ENCODE measurements at regions not wholly inside any gene's neighbourhood (a gene's known extent, or its start where the extent isn't known, plus 50 kb on each side); places are given as distances from the start of the nearest gene placed in this dataset.
"Not testable (repeated sequence)": the region's sequence is repeated elsewhere in the genome, so short reads cannot be mapped to it uniquely, and the experiment has no call there.

DNA sequence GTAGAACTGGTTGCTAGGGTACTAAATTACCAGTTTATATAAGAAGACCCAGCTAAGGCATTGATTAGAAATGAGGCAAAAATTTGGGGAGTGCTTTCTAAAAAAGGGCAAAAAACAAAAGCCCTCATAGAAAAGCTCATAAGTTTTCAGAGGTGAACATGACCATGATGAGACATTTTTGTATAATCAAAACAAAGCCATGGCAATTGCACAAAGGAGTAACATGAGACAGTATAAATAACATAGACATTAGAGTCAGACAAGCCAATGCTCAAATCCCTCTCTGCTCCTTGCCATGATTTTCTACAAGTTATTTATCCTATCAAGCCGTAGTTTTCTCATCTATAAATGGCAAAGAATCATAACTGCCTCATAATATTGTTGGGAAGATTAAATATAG, 112.2 kb upstream of the ADTRP start:
- DNase-seq (ENCODE audit: low read depth): peak; percentile 49

DNA sequence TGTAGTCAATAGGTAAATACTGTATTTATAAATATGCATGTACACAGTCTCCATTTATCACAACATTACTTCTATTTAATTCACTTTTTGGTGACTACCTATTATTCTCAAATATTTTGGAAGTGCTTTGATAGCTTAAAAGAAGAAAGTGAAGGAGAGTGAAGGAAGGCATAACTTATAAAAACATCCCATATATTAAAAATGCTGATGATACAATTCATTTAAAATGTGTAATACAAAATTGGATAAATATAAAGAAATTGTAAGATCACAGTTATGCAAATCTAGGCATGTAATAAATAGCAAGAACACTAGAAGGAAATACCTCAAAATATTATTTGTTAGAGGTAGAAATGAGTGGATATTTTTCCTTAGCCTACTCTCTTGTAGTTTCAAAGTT, 111.6 kb upstream of the ADTRP start:
- DNase-seq (ENCODE audit: low read depth): no peak

DNA sequence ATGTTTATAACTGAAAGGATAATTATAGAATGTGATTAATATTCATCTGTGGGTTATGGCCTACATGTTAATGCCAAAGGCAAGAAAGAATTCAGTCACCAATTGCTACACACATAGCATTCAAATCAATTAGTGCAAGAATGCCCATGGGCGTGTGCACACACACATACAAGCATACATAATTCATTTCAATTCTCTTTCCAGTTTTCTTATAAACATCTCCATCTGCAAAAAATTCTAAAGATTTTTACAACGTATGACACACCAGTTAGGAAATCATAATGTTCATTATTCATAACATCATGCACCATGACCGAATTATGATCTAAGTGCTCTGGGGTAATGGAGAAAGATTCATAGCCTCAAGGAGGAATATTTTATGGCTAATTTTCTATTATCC, 111.0 kb upstream of the ADTRP start:
- DNase-seq (ENCODE audit: low read depth): no peak

DNA sequence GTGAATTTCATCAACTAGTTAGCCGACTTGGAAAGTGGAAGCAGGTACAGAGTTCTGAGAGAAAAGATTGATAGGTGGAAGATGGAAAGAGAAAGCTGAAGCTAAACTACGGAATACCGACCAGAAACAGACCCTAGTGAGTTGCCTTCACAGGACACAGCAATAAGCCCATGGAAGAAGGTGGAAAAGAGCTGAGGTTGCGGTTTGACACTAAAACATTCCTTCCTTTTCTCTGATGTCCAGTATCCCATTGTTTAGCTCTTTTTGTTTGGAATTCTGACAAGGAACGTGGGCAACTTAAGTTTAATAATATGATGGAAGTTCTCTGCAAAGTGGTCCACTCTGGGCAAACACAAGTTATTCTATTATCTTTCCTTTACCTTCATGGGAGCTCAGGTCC, 110.1 kb upstream of the ADTRP start:
- no peak for DNase-seq (ENCODE audit: low read depth)

DNA sequence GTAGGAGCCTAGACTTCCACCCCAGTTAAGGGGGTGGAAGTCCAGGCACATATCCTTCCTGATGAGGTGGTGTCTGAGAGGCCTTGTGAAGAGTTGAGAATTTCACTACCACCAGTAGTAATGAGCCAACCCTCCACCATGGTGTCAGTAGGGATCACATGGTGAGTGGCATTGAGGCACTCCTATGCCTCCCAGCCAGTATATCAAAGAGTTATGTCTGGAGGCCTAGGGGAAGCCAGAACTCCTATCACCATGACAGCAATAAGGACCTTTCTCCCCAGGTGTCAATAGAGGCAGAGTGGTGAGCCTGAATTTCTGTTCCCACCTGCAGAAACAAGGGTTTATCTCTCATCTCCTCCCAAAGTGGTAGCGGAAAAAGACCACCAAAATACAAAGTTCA, 106.6 kb upstream of the ADTRP start:
- DNase-seq (ENCODE audit: low read depth): no peak

DNA sequence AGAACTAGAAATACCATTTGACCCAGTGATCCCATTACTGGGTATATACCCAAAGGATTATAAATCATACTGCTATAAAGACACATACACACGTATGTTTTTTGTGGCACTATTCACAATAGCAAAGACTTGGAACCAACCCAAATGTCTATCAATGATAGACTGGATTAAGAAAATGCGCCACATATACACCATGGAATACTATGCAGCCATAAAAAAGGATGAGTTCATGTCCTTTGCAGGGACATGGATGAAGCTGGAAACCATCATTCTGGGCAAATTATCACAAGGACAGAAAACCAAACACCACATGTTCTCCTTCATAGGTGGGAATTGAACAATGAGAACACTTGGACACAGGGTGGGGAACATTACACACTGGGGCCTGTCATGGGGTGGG, 104.9 kb upstream of the ADTRP start:
- DNase-seq (ENCODE audit: low read depth): not testable (repeated sequence)

DNA sequence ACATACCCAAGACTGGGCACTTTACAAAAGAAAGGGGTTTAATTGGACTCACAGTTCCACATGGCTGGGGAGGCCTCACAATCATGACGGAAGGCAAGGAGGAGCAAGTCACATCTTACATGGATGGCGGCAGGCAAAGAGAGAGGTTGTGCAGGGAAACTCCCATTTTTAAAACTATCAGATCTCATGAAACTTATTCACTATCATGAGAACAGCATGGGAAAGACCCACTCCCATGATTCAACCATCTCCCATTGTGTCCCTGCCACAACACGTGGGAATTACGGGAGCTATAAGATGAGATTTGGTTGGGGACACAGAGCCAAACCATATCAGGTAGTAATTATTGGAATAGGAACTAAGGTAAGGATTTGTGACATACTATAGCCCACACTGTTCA, 101.6 kb upstream of the ADTRP start:
- DNase-seq (ENCODE audit: low read depth): not testable (repeated sequence)

DNA sequence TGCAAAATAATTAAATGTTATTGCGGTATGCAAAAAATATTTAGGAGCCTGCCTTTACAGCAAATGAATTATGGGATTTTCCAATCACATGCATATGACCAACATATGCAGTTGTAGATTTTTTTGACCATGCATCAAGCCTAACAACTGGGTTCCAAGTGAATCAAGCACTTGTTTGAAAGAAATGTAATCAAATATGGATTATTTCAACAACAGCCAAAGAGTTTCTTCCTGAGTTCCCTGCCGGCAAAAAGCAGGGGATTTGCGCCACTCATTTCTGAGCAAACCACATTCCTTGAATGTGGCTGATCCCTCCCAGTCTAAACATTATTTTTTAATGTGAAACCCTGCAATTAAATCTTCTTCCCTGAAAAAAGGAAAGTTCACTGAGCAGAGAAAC, 100.1 kb upstream of the ADTRP start:
- no peak for DNase-seq (ENCODE audit: low read depth)

DNA sequence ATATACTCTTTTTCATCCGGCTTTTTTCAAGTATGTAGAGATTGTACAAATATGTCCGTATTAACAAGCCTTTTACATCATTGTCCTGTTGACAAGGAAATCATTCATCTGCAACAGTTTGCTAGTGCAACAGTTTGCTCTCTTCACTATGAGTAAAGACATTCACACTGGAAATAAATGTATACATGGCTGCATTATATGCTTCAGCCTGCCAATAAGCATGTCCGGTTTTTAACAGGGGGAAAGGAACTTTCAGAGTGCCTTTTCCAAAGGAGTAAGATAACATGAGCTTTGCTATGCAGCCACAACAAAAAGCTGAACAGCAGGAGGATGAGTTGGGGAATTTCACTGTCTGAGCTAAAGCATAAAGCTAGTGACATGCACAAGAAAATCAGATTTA, 99.4 kb upstream of the ADTRP start:
- no peak for DNase-seq (ENCODE audit: low read depth)

DNA sequence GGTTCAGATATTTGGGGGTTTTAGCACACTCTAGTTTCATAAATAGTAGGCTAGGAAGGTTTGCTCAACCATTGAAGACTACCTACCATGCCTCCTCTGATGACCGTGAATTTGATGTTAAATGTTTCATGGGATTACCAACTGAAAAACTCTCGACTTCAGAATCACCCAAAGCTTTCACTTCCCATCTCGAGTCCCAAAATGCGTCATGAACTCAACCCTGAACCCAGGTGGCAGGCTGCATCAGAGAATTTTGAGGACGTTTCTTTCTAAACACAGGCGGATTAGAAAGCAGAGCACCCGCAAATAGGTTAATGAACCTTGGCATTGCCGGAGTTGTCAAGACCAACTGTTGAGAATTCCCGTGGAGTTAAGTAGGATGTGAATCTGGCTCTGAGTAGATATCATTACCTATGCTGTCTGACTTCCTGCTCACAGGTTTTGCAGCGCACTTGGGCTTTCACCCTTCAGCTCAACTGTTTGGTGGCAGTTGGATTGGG, 98.4 kb upstream of the ADTRP start:
- DNase-seq (ENCODE audit: low read depth): no peak

DNA sequence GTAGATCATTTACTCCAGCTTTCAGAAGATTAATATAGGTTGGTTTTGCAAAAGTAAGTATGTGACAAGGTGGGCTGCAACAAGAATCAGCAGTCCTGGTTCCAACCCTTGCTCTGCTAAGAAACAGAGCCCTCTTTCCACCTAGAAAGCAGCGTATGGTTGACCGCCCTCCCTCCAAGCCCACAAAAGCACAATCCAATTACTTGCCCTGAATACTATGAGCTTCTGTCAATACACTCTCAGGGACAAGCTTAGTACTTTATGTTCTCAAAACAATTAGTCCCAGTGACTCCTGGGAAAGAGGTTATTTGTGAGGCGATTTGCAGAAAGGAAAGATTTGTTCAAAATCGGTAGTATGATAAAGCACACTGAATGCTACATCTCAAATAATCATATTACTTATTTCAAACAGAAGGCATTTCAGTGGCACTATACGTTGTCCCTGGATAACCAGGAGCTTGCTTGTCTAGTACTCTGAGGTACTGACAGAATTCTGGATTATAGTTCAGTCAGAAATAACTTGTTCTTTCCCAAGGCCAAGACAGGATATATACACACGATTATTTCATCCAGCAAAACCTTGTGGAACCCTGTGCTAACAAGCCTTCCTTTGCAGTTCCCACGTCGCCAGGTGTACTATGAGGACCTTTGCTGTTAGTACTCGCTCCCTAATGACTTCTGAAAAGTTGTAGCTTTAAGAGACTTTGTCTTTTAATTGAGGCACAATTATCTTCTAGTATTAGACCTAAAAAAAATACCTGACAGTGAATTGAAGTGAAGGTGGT, 96.9 kb upstream of the ADTRP start:
- no peak for DNase-seq (ENCODE audit: low read depth)

DNA sequence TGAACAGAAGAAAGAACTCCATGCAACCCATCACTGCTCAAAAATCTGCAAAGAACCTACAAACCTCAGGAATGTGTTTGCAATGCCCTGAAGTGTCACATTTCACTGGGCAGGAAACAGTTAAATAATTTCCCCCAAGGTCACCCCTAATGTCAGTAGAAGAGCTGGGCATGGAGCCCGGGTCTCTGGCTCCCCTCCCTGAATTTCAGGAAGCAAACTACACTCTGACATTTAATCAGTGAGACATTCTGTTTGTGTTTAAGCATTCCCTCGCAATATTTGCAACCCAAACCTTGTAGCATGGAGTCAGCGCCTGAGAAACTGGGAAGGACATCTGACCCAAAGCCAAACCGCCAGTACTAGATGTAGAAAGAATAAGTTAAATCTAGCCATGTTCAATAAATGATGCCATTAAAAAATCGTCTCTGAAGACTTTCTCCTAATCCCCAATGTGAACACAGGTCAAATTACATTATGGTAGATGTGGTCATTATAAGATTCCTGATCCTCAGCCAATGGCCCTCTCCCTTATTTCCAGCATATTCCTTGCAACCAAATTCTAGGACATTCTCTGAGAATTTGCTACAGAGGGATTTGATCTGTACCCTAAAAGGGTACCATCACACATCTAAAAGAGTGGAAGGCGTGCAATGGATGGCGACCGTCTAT, 91.2 kb upstream of the ADTRP start:
- peak; percentile 61 for DNase-seq (ENCODE audit: low read depth)

DNA sequence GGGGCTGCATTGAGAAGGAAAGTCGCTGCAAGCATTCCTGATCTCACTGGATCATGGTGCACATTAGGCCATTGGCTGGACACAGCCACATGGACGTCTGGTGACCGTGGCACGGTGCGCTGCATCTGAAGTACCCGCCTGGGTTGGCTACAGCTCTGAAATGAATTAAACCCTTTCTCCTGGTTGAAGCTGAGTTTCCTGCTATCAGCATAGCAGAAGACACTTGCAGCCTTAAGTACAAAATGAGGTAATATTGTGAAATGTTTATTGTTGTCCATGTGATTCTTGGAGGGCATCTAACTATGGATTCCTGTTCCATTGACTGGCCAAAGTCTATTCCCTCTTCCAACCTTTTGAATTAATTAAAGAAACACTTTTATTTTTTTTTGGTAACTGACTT, 89.8 kb upstream of the ADTRP start:
- DNase-seq (ENCODE audit: low read depth): no peak

DNA sequence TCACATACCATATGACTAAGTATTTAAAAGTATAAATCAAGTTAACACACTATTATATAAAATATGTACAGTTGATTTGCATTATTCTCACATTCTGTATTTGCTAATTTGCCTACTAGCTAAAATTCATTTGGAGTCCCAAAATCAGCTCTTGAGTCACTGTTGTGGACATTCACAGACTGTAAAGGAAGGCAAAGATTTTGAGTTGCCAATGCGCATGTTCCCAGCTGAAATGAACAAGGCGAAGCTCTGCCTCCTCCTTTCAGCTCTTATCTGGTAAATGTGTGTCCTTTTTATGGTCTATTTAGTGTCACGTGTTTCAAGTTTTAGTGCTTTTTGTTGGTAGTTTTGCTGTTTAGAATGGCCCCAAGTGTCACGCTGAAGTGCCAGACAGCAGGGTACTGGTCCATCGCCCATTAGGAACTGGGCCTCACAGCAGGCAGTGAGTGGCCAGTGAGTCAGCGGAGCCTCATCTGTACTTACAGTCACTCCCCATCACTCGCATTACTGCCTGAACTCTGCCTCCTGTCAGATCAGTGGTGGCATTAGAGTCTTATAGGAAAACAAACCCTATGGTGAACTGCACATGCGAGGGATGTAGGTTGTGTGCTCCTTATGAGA, 87.2 kb upstream of the ADTRP start:
- no peak for DNase-seq (ENCODE audit: low read depth)

DNA sequence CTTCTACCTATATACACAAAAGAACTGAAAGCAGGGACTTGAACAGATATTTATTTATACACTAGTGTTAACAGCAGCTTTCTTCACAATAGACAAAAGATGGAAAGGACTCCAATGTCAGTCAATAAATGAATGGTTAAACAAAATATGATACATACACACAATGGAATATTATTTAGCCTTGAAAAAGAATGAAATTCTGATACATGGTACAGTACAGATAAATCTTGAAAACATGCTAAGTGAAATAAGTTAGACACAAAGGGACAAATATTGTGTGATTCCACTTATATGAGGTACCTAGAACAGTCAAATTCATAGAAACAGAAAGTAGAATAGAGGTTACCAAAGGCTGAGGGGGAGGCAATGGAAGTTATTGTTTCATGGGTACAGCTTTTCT, 79.8 kb upstream of the ADTRP start:
- no peak for DNase-seq (ENCODE audit: low read depth)

DNA sequence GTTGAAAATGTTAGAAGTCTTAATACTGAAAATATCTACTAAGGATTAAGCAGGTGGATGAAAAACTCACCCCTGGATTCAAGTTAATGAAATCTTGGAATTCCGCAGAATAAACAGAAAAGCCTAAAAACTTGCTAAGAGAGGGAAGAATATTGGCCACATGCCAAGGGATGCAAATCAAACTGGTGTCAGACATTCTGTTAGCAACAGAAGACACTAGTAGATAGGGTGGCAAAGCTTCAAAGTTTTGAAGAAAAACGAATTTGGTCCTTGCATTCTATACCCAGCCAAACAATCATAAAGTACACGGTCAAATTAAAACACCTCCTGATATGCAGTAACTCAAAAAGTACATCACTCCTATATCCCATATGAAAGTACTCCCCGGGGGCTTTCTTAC, 77.1 kb upstream of the ADTRP start:
- no peak for DNase-seq (ENCODE audit: low read depth)

DNA sequence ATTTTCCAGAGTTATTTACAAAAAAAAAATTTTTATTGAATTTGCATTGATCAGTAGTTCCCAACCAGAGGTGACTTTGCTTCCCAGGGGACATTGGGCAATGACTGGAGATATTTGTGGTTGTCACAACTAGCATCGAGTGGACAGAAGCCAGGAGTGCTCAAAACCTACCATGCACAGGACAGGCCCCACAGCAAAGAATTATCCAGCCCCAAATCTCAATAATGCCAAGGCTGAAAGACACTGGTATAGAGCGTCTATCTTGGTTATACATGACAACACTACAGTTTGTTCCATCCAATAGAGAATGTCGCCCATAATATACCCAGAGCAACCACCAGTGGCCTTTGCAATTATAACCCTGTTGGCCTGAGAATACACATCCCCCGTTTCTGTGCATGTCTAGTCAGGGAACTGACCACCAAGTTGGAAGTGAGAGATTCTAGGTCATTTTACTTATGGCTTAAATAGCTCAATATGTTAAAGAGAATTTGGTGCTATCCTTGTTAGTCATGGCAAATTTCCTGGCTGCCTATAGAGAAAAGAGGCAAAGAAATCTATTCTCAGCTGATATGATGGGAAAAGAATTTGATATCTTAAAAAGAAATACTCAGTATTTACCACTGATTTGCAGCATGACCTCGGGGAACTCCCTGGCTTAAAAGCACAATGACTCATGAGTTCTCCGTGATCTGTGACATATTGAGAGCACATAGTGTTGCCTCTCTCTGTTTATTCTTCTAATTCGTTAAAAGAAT, 76.0 kb upstream of the ADTRP start:
- peak; percentile 88 for DNase-seq (ENCODE audit: low read depth)

DNA sequence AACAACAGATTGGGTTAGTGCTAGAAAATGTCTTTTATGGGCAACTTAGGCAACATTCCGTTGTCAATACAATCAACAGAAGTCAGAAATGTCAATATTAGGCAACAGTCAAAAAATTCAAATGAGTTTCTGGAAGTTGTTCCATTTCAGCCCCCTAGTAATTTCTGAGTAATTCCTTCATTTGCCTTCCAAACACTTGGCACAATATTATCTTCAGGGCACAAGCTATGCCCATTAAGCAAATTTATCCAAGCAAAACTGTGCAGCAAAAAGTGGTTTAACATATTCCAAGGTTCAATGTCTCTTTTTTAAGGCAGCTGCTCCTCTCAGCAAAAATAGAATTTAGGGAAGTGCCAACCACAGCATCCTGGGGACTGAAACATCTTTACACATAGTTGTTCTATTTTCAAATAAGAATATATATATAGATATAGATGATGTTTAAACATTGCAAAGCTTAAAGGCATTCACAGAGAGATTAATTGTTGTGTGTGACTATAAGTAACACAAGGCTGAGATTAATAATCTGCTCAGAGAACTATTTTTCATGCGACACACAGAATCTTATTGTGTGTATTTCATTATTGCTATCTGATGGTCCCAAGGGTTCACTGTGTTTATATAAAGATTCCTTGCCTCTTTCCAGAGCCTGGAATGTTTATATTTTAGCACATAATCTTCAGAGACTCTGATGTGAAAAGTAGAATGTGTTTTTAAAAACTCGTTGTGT, 75.2 kb upstream of the ADTRP start:
- no peak for DNase-seq (ENCODE audit: low read depth)

DNA sequence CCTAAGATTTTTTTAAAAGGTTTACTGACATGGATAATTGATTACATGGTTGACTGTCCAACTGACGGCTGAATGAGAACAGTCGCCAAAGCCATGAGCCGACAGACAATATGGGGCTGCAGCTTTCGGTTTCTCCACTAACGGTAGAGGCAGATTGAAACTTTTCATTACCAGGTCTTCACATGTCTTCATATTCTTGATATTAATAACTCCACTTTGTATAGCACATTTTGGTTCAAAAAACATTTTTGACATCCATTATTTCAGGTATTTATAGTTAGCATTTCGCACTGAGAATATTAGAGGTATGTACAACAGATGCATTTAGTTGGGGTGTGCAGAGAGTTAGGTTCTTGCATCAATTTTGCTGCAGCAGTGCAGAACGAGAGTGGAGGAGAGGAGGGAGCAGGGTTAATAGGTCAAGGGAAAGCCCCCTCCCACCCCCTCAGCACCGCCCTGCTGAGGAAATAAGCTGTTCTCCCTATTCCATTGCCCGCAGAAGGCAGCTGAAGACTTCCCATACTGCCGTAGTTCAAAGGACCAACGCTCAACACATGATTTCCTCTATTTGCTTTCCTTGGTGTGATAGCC, 73.6 kb upstream of the ADTRP start:
- DNase-seq (ENCODE audit: low read depth): no peak

DNA sequence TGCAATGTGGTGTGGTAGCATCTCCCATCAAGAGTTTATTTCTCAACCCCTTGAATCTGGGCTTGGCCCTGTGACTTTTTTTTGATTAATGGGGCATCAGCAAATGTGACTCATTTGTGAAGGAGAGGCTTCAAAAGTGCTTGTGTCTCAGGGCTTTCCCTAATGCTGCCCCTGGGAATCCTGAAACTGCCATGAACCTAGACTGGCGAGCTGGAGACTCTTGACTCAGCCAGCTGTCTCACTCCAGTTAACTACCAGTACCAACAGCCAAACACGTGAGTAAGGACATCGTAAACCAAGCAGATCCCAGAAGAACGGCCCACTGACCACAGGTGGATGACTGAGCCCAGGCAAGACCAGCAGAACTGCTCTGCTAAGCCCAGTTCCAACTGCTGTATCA, 72.8 kb upstream of the ADTRP start:
- peak; percentile 28 for DNase-seq (ENCODE audit: low read depth)

All from iris pigment epithelial cell (primary cell).